Neural cell (in vitro differentiated cells): ENCODE measurements at regions not wholly inside any gene's neighbourhood (a gene's known extent, or its start where the extent isn't known, plus 50 kb on each side); places are given as distances from the start of the nearest gene placed in this dataset.

ENCODE experiments used
- H2AFZ ChIP-seq: fragments of 200-600, 300-800 bp; sonication (generic), shearing (Covaris generic); 2 replicates; pipeline ENCODE4 v1.6.0; 2014; ENCODE audit warnings: low read depth, mild to moderate bottlenecking, antibody characterized with exemption, low read length, moderate library complexity
- H3F3A ChIP-seq: fragments of 200-600 bp; shearing (Covaris generic); 2 replicates; pipeline ENCODE4 v1.6.1; 2016; ENCODE audit warnings: mild to moderate bottlenecking, moderate library complexity, mixed read lengths, antibody characterized with exemption, low read length; ENCODE audit not compliant: insufficient read depth, poor library complexity, severe bottlenecking
- H3K27ac ChIP-seq: fragments of 200-600, 300-800 bp; sonication (generic), shearing (Covaris generic); 2 replicates; pipeline ENCODE4 v1.5.1; 2014; ENCODE audit warnings: mild to moderate bottlenecking, low read length, moderate library complexity
- H3K27me3 ChIP-seq: fragments of 300-800, 200-600 bp; sonication (generic), shearing (Covaris generic); 2 replicates; pipeline ENCODE4 v1.6.0; 2014; ENCODE audit warnings: mild to moderate bottlenecking, low read depth, low read length, moderate library complexity; ENCODE audit not compliant: insufficient read depth
- H3K36me3 ChIP-seq: fragments of 300-800, 200-600 bp; sonication (generic), shearing (Covaris generic); 2 replicates; pipeline ENCODE4 v1.5.1; 2014; ENCODE audit warnings: mild to moderate bottlenecking, antibody characterized with exemption, low read length, moderate library complexity; ENCODE audit not compliant: insufficient read depth
- H3K4me2 ChIP-seq: fragments of 300-800, 200-600 bp; sonication (generic), shearing (Covaris generic); 2 replicates; pipeline ENCODE4 v1.6.0; 2014; ENCODE audit warnings: mild to moderate bottlenecking, low read length
- H3K4me3 ChIP-seq: fragments of 300-800, 200-600 bp; sonication (generic), shearing (Covaris generic); 2 replicates; pipeline ENCODE4 v1.5.1; 2014; ENCODE audit warnings: mild to moderate bottlenecking, low read length, moderate library complexity
- H3K79me2 ChIP-seq: fragments of 200-600 bp; shearing (Covaris generic); replicated peaks from 2 replicates; pipeline ENCODE4 v1.6.0; 2014; ENCODE audit warnings: mild to moderate bottlenecking, low read length, moderate library complexity; ENCODE audit not compliant: insufficient read depth
- H3K9ac ChIP-seq: fragments of 300-800, 200-600 bp; sonication (generic), shearing (Covaris generic); 2 replicates; pipeline ENCODE4 v1.6.1; 2016; ENCODE audit warnings: mild to moderate bottlenecking, low read length, mixed read lengths
- H3K9me2 ChIP-seq: fragments of 200-600 bp; shearing (Covaris generic); 2 replicates; pipeline ENCODE4 v1.6.1; 2016; ENCODE audit warnings: mild to moderate bottlenecking, low read length, mixed read lengths; ENCODE audit not compliant: insufficient read depth
- H3K9me3 ChIP-seq: fragments of 200-600, 300-800 bp; sonication (generic), shearing (Covaris generic); 2 replicates; pipeline ENCODE4 v1.6.1; 2016; ENCODE audit warnings: mild to moderate bottlenecking, mixed run types, low read length, moderate library complexity, mixed read lengths
- H4K20me1 ChIP-seq: fragments of 200-600 bp; shearing (Covaris generic); 2 replicates; pipeline ENCODE4 v1.6.1; 2016; ENCODE audit warnings: mild to moderate bottlenecking, mixed run types; ENCODE audit not compliant: insufficient read depth
- EP300 ChIP-seq: fragments of 450-650 bp; conservative IDR thresholded peaks from 2 replicates; pipeline ENCODE4 v1.6.1; 2014; ENCODE audit warnings: antibody characterized with exemption, mild to moderate bottlenecking, moderate library complexity; ENCODE audit not compliant: poor library complexity, severe bottlenecking
- EZH2 ChIP-seq: fragments of 200-600, 300-800 bp; shearing (Covaris generic), sonication (generic); IDR thresholded peaks from 2 replicates; pipeline ENCODE4 v1.6.1; 2014; ENCODE audit warnings: antibody characterized with exemption, low read length, borderline replicate concordance, mild to moderate bottlenecking; ENCODE audit not compliant: insufficient read depth, poor library complexity, severe bottlenecking
- MXI1 ChIP-seq: fragments of 450-650 bp; conservative IDR thresholded peaks from 2 replicates; pipeline ENCODE4 v1.6.1; 2014; ENCODE audit warnings: antibody characterized with exemption, mild to moderate bottlenecking; ENCODE audit not compliant: poor library complexity, severe bottlenecking
- POLR2AphosphoS5 ChIP-seq: IDR thresholded peaks from 2 replicates; pipeline ENCODE4 v1.6.1; 2012
- RAD21 ChIP-seq: fragments of 450-650 bp; conservative IDR thresholded peaks from 2 replicates; pipeline ENCODE4 v1.6.1; 2014; ENCODE audit warnings: antibody characterized with exemption, mild to moderate bottlenecking, moderate library complexity
- SMC3 ChIP-seq: fragments of 450-650 bp; conservative IDR thresholded peaks from 2 replicates; pipeline ENCODE4 v1.6.1; 2014; ENCODE audit warnings: antibody characterized with exemption, mild to moderate bottlenecking, moderate library complexity; ENCODE audit not compliant: poor library complexity
- TAF1 ChIP-seq: IDR thresholded peaks from 2 replicates; pipeline ENCODE4 v1.6.1; 2012; ENCODE audit warnings: low read depth
- TF ChIP-seq, protein P1 (sequence below): IDR thresholded peaks from 2 replicates; pipeline ENCODE4 v1.6.1; 2012; ENCODE audit warnings: borderline replicate concordance
- TF ChIP-seq, protein P2 (sequence below): fragments of 450-650 bp; IDR thresholded peaks from 2 replicates; pipeline ENCODE4 v1.5.1; 2014; ENCODE audit warnings: antibody characterized with exemption, mild to moderate bottlenecking, moderate library complexity; ENCODE audit not compliant: poor library complexity, severe bottlenecking

DNA sequence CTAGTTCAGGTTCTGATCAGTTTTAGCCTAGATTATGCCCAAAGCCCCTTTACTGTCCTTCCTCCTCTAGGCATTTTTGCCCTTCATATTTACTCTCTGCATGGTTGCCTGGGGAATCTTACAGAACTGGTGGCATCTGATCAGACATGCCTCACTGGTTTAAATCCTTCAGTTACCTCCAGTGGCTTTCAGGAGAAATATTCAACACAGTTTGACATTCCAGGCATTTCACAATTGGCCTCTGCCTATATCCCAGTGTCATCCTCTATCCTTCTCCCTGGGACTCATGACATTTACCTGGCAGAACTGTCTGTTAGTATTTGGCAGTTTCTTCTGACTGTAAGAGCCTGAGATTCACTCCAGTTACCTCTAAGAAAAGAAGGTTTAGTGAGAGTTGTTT lies 152.9 kb upstream of the MEIS1 start:
- no peak overlapping the region for H3K4me3 ChIP-seq

GRCh38 chr2:66279024-66279423 lies 155.9 kb upstream of the MEIS1 start:
- H3K27me3 ChIP-seq: no peaks in the 10 kb centered on the region
- H3K9me2 ChIP-seq: no peaks in the 10 kb centered on the region
- no peak overlapping the region for H3K9ac ChIP-seq
- H3K4me3 ChIP-seq: no peak overlapping the region
- H3K27ac ChIP-seq: no peak overlapping the region
- no peaks in the 10 kb centered on the region for H4K20me1 ChIP-seq
- H3F3A ChIP-seq: no peaks in the 10 kb centered on the region
- H3K4me2 ChIP-seq: no peak overlapping the region
- no peaks in the 10 kb centered on the region for H3K79me2 ChIP-seq
- no peaks in the 10 kb centered on the region for H3K36me3 ChIP-seq
- TF ChIP-seq EP300: no peak
- no peak for TF ChIP-seq TAF1
- TF ChIP-seq, protein P1, sequence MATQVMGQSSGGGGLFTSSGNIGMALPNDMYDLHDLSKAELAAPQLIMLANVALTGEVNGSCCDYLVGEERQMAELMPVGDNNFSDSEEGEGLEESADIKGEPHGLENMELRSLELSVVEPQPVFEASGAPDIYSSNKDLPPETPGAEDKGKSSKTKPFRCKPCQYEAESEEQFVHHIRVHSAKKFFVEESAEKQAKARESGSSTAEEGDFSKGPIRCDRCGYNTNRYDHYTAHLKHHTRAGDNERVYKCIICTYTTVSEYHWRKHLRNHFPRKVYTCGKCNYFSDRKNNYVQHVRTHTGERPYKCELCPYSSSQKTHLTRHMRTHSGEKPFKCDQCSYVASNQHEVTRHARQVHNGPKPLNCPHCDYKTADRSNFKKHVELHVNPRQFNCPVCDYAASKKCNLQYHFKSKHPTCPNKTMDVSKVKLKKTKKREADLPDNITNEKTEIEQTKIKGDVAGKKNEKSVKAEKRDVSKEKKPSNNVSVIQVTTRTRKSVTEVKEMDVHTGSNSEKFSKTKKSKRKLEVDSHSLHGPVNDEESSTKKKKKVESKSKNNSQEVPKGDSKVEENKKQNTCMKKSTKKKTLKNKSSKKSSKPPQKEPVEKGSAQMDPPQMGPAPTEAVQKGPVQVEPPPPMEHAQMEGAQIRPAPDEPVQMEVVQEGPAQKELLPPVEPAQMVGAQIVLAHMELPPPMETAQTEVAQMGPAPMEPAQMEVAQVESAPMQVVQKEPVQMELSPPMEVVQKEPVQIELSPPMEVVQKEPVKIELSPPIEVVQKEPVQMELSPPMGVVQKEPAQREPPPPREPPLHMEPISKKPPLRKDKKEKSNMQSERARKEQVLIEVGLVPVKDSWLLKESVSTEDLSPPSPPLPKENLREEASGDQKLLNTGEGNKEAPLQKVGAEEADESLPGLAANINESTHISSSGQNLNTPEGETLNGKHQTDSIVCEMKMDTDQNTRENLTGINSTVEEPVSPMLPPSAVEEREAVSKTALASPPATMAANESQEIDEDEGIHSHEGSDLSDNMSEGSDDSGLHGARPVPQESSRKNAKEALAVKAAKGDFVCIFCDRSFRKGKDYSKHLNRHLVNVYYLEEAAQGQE: no peak
- TF ChIP-seq RAD21: no peak
- TF ChIP-seq POLR2AphosphoS5: no peak
- no peak for TF ChIP-seq EZH2
- no peak for TF ChIP-seq SMC3
- TF ChIP-seq, protein P2, sequence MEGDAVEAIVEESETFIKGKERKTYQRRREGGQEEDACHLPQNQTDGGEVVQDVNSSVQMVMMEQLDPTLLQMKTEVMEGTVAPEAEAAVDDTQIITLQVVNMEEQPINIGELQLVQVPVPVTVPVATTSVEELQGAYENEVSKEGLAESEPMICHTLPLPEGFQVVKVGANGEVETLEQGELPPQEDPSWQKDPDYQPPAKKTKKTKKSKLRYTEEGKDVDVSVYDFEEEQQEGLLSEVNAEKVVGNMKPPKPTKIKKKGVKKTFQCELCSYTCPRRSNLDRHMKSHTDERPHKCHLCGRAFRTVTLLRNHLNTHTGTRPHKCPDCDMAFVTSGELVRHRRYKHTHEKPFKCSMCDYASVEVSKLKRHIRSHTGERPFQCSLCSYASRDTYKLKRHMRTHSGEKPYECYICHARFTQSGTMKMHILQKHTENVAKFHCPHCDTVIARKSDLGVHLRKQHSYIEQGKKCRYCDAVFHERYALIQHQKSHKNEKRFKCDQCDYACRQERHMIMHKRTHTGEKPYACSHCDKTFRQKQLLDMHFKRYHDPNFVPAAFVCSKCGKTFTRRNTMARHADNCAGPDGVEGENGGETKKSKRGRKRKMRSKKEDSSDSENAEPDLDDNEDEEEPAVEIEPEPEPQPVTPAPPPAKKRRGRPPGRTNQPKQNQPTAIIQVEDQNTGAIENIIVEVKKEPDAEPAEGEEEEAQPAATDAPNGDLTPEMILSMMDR: no peak
- TF ChIP-seq MXI1: no peak
- H3K9me3 ChIP-seq: no peaks in the 10 kb centered on the region
- H2AFZ ChIP-seq: no peak overlapping the region

More for the DNA sequence above, 152.9 kb upstream of the MEIS1 start:
- no peak overlapping the region for H3K9ac ChIP-seq
- no peaks in the 10 kb centered on the region for H3K9me3 ChIP-seq
- H3K27ac ChIP-seq: no peak overlapping the region
- H3K27me3 ChIP-seq: no peaks in the 10 kb centered on the region
- no peak overlapping the region for H3K4me2 ChIP-seq
- H3K36me3 ChIP-seq: no peaks in the 10 kb centered on the region
- TF ChIP-seq, protein P1: no peak
- TF ChIP-seq SMC3 (no peak), EP300 (no peak)
- H3K79me2 ChIP-seq: no peaks in the 10 kb centered on the region
- H3F3A ChIP-seq: no peaks in the 10 kb centered on the region
- H2AFZ ChIP-seq: no peak overlapping the region
- H3K9me2 ChIP-seq: no peaks in the 10 kb centered on the region
- H4K20me1 ChIP-seq: no peaks in the 10 kb centered on the region
